GM13976 (cell line): ENCODE measurements at regions not wholly inside any gene's neighbourhood (a gene's known extent, or its start where the extent isn't known, plus 50 kb on each side); places are given as distances from the start of the nearest gene placed in this dataset.

ENCODE experiments used
- DNase-seq: peaks from one replicate; pipeline ENCODE4 v3.0.0; 2012; ENCODE audit warnings: low spot score
- CTCF ChIP-seq: IDR thresholded peaks from 2 replicates; pipeline ENCODE4 v1.5.1; 2012; ENCODE audit warnings: borderline replicate concordance, mild to moderate bottlenecking; ENCODE audit not compliant: insufficient read depth; ENCODE audit errors: extremely low read depth, missing control alignments, control extremely low read depth
- in situ Hi-C: fragments of 300-500 bp; cut with MboI; formaldehyde crosslinking; loops from one replicate; pipeline ENCODE4 v1.12.0; 2022; ENCODE audit warnings: low sequenced_read_pairs, mixed read lengths, inconsistent platforms; ENCODE audit not compliant: unreplicated experiment

- DNase-seq: no peak
- no peak for TF ChIP-seq CTCF
- in situ Hi-C loops: loop anchor here (25.0 kb wide), 2 partner anchors 216 to 516 kb away; no protein-coding TSS in a partner anchor
These were observed 97.7 kb downstream of the GYPC start for GRCh38 chr2:126753501-126754212.

- TF ChIP-seq CTCF: no peak
- no peak for DNase-seq
- in situ Hi-C loops: loop anchor here (25.0 kb wide), 2 partner anchors 217 to 517 kb away; no protein-coding TSS in a partner anchor
These were observed 98.5 kb downstream of the GYPC start for GRCh38 chr2:126754240-126755004.

GRCh38 chr2:126756125-126756524, 100.2 kb downstream of the GYPC start:
- no peak for TF ChIP-seq CTCF
- no peak for DNase-seq
- in situ Hi-C loops: loop anchor here (25.0 kb wide), 2 partner anchors 219 to 519 kb away; no protein-coding TSS in a partner anchor

- in situ Hi-C loops: loop anchor here (25.0 kb wide), 2 partner anchors 224 to 524 kb away; no protein-coding TSS in a partner anchor
- TF ChIP-seq CTCF: no peak
- no peak for DNase-seq
These were observed 105.5 kb downstream of the GYPC start for GRCh38 chr2:126761256-126761980.

GRCh38 chr2:126761981-126762878, 106.3 kb downstream of the GYPC start:
- in situ Hi-C loops: loop anchor here (25.0 kb wide), 2 partner anchors 225 to 525 kb away; no protein-coding TSS in a partner anchor
- no peak for TF ChIP-seq CTCF
- DNase-seq: no peak
